ENCODE measurements at regions not wholly inside any gene's neighbourhood (a gene's known extent, or its start where the extent isn't known, plus 50 kb on each side); places are given as distances from the start of the nearest gene placed in this dataset.

- Histone ChIP-seq H3K27me3 (no peaks in the 10 kb centered on the region), H3K4me3 (no peak overlapping the region), H3K4me1 (no peaks in the 10 kb centered on the region), H3K36me3 (no peaks in the 10 kb centered on the region), H3K27ac (no peak overlapping the region), H3K9me3 (no peaks in the 10 kb centered on the region)
- no peak for DNase-seq (ENCODE audit: extremely low spot score in 2 of 2)
- intact Hi-C loops (cut with DNase I): no loop called here
- TF ChIP-seq CTCF (IDR thresholded peaks at IDR 0.05) (no peak), POLR2AphosphoS5 (IDR thresholded peaks at IDR 0.05; ENCODE audit: insufficient read depth in 1 of 2, low read depth in 1 of 2) (no peak), POLR2A (IDR thresholded peaks at IDR 0.05) (no peak)
These were observed 219.4 kb downstream of the TUBA3C start for GRCh38 chr13:18962168-18962734.

- Histone ChIP-seq H3K9me3 (no peaks in the 10 kb centered on the region), H3K27ac (no peak overlapping the region), H3K4me1 (no peaks in the 10 kb centered on the region), H3K4me3 (no peak overlapping the region), H3K27me3 (no peaks in the 10 kb centered on the region), H3K36me3 (no peaks in the 10 kb centered on the region)
- no peak for DNase-seq (ENCODE audit: extremely low spot score in 2 of 2)
- no peak for TF ChIP-seq POLR2A (IDR thresholded peaks at IDR 0.05)
- no peak for TF ChIP-seq CTCF (IDR thresholded peaks at IDR 0.05)
- no peak for TF ChIP-seq POLR2AphosphoS5 (IDR thresholded peaks at IDR 0.05; ENCODE audit: insufficient read depth in 1 of 2, low read depth in 1 of 2)
- intact Hi-C loops (cut with DNase I): no loop called here
These were observed 220.1 kb downstream of the TUBA3C start for GRCh38 chr13:18961383-18962117.

- DNase-seq (ENCODE audit: extremely low spot score in 2 of 2): no peak
- Histone ChIP-seq H3K27ac (no peak overlapping the region), H3K4me3 (no peak overlapping the region), H3K9me3 (no peaks in the 10 kb centered on the region), H3K4me1 (no peaks in the 10 kb centered on the region), H3K27me3 (no peaks in the 10 kb centered on the region), H3K36me3 (no peaks in the 10 kb centered on the region)
- intact Hi-C loops (cut with DNase I): no loop called here
- TF ChIP-seq POLR2AphosphoS5 (IDR thresholded peaks at IDR 0.05; ENCODE audit: insufficient read depth in 1 of 2, low read depth in 1 of 2): no peak
- no peak for TF ChIP-seq CTCF (IDR thresholded peaks at IDR 0.05)
- no peak for TF ChIP-seq POLR2A (IDR thresholded peaks at IDR 0.05)
These were observed 220.9 kb downstream of the TUBA3C start for GRCh38 chr13:18960637-18961227.

- H3K27ac ChIP-seq: no peak overlapping the region
- H3K36me3 ChIP-seq: no peaks in the 10 kb centered on the region
- no peak for DNase-seq (ENCODE audit: extremely low spot score in 2 of 2)
- no peaks in the 10 kb centered on the region for H3K9me3 ChIP-seq
- TF ChIP-seq POLR2A (IDR thresholded peaks at IDR 0.05): no peak
- no peak for TF ChIP-seq CTCF (IDR thresholded peaks at IDR 0.05)
- TF ChIP-seq POLR2AphosphoS5 (IDR thresholded peaks at IDR 0.05; ENCODE audit: insufficient read depth in 1 of 2, low read depth in 1 of 2): no peak
- H3K4me3 ChIP-seq: no peak overlapping the region
- no peaks in the 10 kb centered on the region for H3K4me1 ChIP-seq
- intact Hi-C loops (cut with DNase I): no loop called here
- H3K27me3 ChIP-seq: no peaks in the 10 kb centered on the region
These were observed 221.6 kb downstream of the TUBA3C start for GRCh38 chr13:18959996-18960395.

GRCh38 chr13:18959229-18959628 lies 222.4 kb downstream of the TUBA3C start:
- H3K4me1 ChIP-seq: no peaks in the 10 kb centered on the region
- no peaks in the 10 kb centered on the region for H3K36me3 ChIP-seq
- DNase-seq (ENCODE audit: extremely low spot score in 2 of 2): no peak
- no peaks in the 10 kb centered on the region for H3K9me3 ChIP-seq
- H3K27me3 ChIP-seq: no peaks in the 10 kb centered on the region
- H3K27ac ChIP-seq: no peak overlapping the region
- no peak for TF ChIP-seq POLR2AphosphoS5 (IDR thresholded peaks at IDR 0.05; ENCODE audit: insufficient read depth in 1 of 2, low read depth in 1 of 2)
- no peak for TF ChIP-seq POLR2A (IDR thresholded peaks at IDR 0.05)
- no peak for TF ChIP-seq CTCF (IDR thresholded peaks at IDR 0.05)
- H3K4me3 ChIP-seq: no peak overlapping the region
- intact Hi-C loops (cut with DNase I): no loop called here
